Parathyroid adenoma (tissue), 2 donors: ENCODE measurements at regions not wholly inside any gene's neighbourhood (a gene's known extent, or its start where the extent isn't known, plus 50 kb on each side); places are given as distances from the start of the nearest gene placed in this dataset.

ENCODE experiments used
- H2AFZ ChIP-seq: fragments of 300-600 bp; sonication (generic); one replicate; pipeline ENCODE4 v1.7.0; 2017; ENCODE audit warnings: antibody characterized with exemption, mild to moderate bottlenecking
- H3K27ac ChIP-seq: fragments of 300-600 bp; sonication (generic); one replicate; pipeline ENCODE4 v1.7.0; 2017
- H3K27me3 ChIP-seq: fragments of 300-600 bp; sonication (generic); one replicate; pipeline ENCODE4 v1.7.0; 2017; ENCODE audit warnings: low read length; ENCODE audit not compliant: control insufficient read depth, insufficient read depth
- H3K36me3 ChIP-seq: fragments of 300-600 bp; sonication (generic); one replicate; pipeline ENCODE4 v1.7.0; 2017; ENCODE audit warnings: low read length; ENCODE audit not compliant: control insufficient read depth, insufficient read depth
- H3K4me1 ChIP-seq: fragments of 300-600 bp; sonication (generic); one replicate; pipeline ENCODE4 v1.7.0; 2017; ENCODE audit warnings: control low read depth
- H3K4me2 ChIP-seq: fragments of 300-600 bp; sonication (generic); one replicate; pipeline ENCODE4 v1.7.0; 2017; ENCODE audit warnings: low read length
- H3K4me3 ChIP-seq: fragments of 300-600 bp; sonication (generic); one replicate; pipeline ENCODE4 v1.7.0; 2017; ENCODE audit warnings: low read depth, low read length
- H3K79me2 ChIP-seq: fragments of 300-600 bp; sonication (generic); one replicate; pipeline ENCODE4 v1.7.0; 2017; ENCODE audit warnings: control low read depth
- H3K9ac ChIP-seq: fragments of 300-600 bp; sonication (generic); one replicate; pipeline ENCODE4 v1.7.0; 2017; ENCODE audit warnings: mild to moderate bottlenecking
- H3K9me3 ChIP-seq: fragments of 300-600 bp; sonication (generic); one replicate; pipeline ENCODE4 v1.7.0; 2017; ENCODE audit warnings: low read length; ENCODE audit not compliant: control insufficient read depth
- CTCF ChIP-seq: fragments of 300-600 bp; sonication (generic); IDR thresholded peaks from one replicate; pipeline ENCODE4 v1.7.0; 2017; ENCODE audit warnings: antibody characterized with exemption, mild to moderate bottlenecking
- donor health status: primary hyperparathyroidism.

- no peak for TF ChIP-seq CTCF
- H3K4me1 ChIP-seq: no peaks in the 10 kb centered on the region
These were observed 163.5 kb downstream of the CCER1 start for GRCh38 chr12:90791445-90791844.

GRCh38 chr12:90790747-90791146 is 164.2 kb downstream of the CCER1 start:
- no peaks in the 10 kb centered on the region for H3K9me3 ChIP-seq
- H2AFZ ChIP-seq: no peak overlapping the region
- H3K27me3 ChIP-seq: no peaks in the 10 kb centered on the region
- H3K4me3 ChIP-seq: no peak overlapping the region
- TF ChIP-seq CTCF: no peak
- H3K27ac ChIP-seq: no peak overlapping the region
- no peak overlapping the region for H3K9ac ChIP-seq
- H3K4me2 ChIP-seq: no peak overlapping the region
- no peaks in the 10 kb centered on the region for H3K36me3 ChIP-seq
- H3K4me1 ChIP-seq: no peaks in the 10 kb centered on the region
- no peaks in the 10 kb centered on the region for H3K79me2 ChIP-seq

More at GRCh38 chr12:90791445-90791844, 163.5 kb downstream of the CCER1 start:
- Histone ChIP-seq H3K27ac (no peak overlapping the region), H3K4me3 (no peak overlapping the region), H2AFZ (no peak overlapping the region), H3K79me2 (no peaks in the 10 kb centered on the region), H3K36me3 (no peaks in the 10 kb centered on the region), H3K4me2 (no peak overlapping the region), H3K9me3 (no peaks in the 10 kb centered on the region), H3K9ac (no peak overlapping the region), H3K27me3 (no peaks in the 10 kb centered on the region)

- Histone ChIP-seq H3K4me1 (no peaks in the 10 kb centered on the region), H3K4me3 (no peak overlapping the region), H3K4me2 (no peak overlapping the region), H2AFZ (no peak overlapping the region), H3K9ac (no peak overlapping the region), H3K27me3 (no peaks in the 10 kb centered on the region), H3K9me3 (no peaks in the 10 kb centered on the region), H3K36me3 (no peaks in the 10 kb centered on the region), H3K79me2 (no peaks in the 10 kb centered on the region), H3K27ac (no peak overlapping the region)
- no peak for TF ChIP-seq CTCF
These were observed 181.5 kb downstream of the CCER1 start for GRCh38 chr12:90773491-90773890.

GRCh38 chr12:90770861-90771260 is 184.1 kb downstream of the CCER1 start:
- H2AFZ ChIP-seq: no peak overlapping the region
- H3K27ac ChIP-seq: no peak overlapping the region
- H3K4me3 ChIP-seq: no peak overlapping the region
- H3K36me3 ChIP-seq: no peaks in the 10 kb centered on the region
- H3K79me2 ChIP-seq: no peaks in the 10 kb centered on the region
- TF ChIP-seq CTCF: no peak
- H3K27me3 ChIP-seq: no peaks in the 10 kb centered on the region
- H3K4me1 ChIP-seq: no peaks in the 10 kb centered on the region
- no peak overlapping the region for H3K9ac ChIP-seq
- no peaks in the 10 kb centered on the region for H3K9me3 ChIP-seq
- no peak overlapping the region for H3K4me2 ChIP-seq

- H3K9me3 ChIP-seq: no peaks in the 10 kb centered on the region
- no peak for TF ChIP-seq CTCF
- H3K79me2 ChIP-seq: no peaks in the 10 kb centered on the region
- no peak overlapping the region for H3K4me3 ChIP-seq
- H3K4me1 ChIP-seq: no peaks in the 10 kb centered on the region
- H3K4me2 ChIP-seq: no peak overlapping the region
- H3K36me3 ChIP-seq: no peaks in the 10 kb centered on the region
- no peak overlapping the region for H2AFZ ChIP-seq
- H3K9ac ChIP-seq: no peak overlapping the region
- no peaks in the 10 kb centered on the region for H3K27me3 ChIP-seq
- no peak overlapping the region for H3K27ac ChIP-seq
These were observed 197.0 kb downstream of the CCER1 start for GRCh38 chr12:90757957-90758356.
